Left lung (tissue), 4 donors: ENCODE measurements at regions not wholly inside any gene's neighbourhood (a gene's known extent, or its start where the extent isn't known, plus 50 kb on each side); places are given as distances from the start of the nearest gene placed in this dataset.
"Not testable (repeated sequence)": the region's sequence is repeated elsewhere in the genome, so short reads cannot be mapped to it uniquely, and the experiment has no call there.

Experiments used
- ATAC-seq: fragments of 200-7000 bp; cut with Tn5 transposase; one replicate; pipeline ENCODE4 v1.9.1; 2020; ENCODE audit warnings: moderate library complexity
- DNase-seq, 4 donors: peaks; one replicate each; pipeline ENCODE4 v3.0.0-alpha.2; 2013 to 2020
- H3K27ac ChIP-seq, 2 donors: fragments of 200-600 bp; sonication (generic) in 1 of 2; one replicate each; pipeline versions ENCODE4 v1.5.0 to v1.8.0; 2020 to 2021
- H3K27me3 ChIP-seq, 2 donors: fragments of 200-600 bp; sonication (generic) in 1 of 2; one replicate each; pipeline versions ENCODE4 v1.5.0 to v1.8.0; 2020 to 2021
- H3K36me3 ChIP-seq, 2 donors: fragments of 200-600 bp; sonication (generic) in 1 of 2; one replicate each; pipeline versions ENCODE4 v1.5.0 to v1.8.0; 2020 to 2021
- H3K4me1 ChIP-seq, 2 donors: fragments of 200-600 bp; one replicate each; pipeline ENCODE4 v1.8.0; 2021
- H3K4me3 ChIP-seq, 2 donors: fragments of 200-600 bp; sonication (generic) in 1 of 2; one replicate each; pipeline versions ENCODE4 v1.5.0 to v1.8.0; 2020 to 2021; ENCODE audit warnings: mild to moderate bottlenecking in 1 of 2
- H3K9me3 ChIP-seq, 2 donors: fragments of 200-600 bp; sonication (generic) in 1 of 2; one replicate each; pipeline versions ENCODE4 v1.5.0 to v1.8.0; 2020 to 2021
- CTCF ChIP-seq, 2 donors: fragments of 200-600 bp; sonication (generic) in 1 of 2; IDR thresholded peaks; one replicate each; pipeline versions ENCODE4 v1.5.0 to v1.8.0; 2021; ENCODE audit warnings: antibody characterized with exemption in 2 of 2
- intact Hi-C, 2 donors: fragments of 100-400 bp; cut with DNase I; formaldehyde crosslinking; loops; one replicate each; pipeline versions ENCODE4 v1.11.2 to v1.14.2; 2022
- donor health status: DM: no; HTN: yes; CAD: no.
- donor health status: DM: no; HTN: no; CAD: no.

GRCh38 chr2:35962585-35963146 is 392.9 kb upstream of the CRIM1 start:
- no peak for ATAC-seq

GRCh38 chr2:35960596-35960995 is 395.0 kb upstream of the CRIM1 start:
- intact Hi-C loops: no loop called here

More at GRCh38 chr2:35962585-35963146, 392.9 kb upstream of the CRIM1 start:
- intact Hi-C loops: no loop called here
- no peak for DNase-seq
- no peaks in the 10 kb centered on the region for H3K36me3 ChIP-seq
- H3K4me1 ChIP-seq: no peaks in the 10 kb centered on the region
- H3K4me3 ChIP-seq: no peak overlapping the region
- H3K27ac ChIP-seq: no peak overlapping the region
- H3K27me3 ChIP-seq: no peaks in the 10 kb centered on the region
- no peak for TF ChIP-seq CTCF (IDR thresholded peaks at IDR 0.05)
- H3K9me3 ChIP-seq: peaks cover 0 to 12% of the 10 kb centered on the region in 2 donors

GRCh38 chr2:35957053-35957452 is 398.5 kb upstream of the CRIM1 start:
- H3K4me3 ChIP-seq, intact Hi-C loops, DNase-seq, H3K27me3 ChIP-seq, H3K27ac ChIP-seq, H3K4me1 ChIP-seq, ATAC-seq, H3K36me3 ChIP-seq: not testable (repeated sequence)
- H3K9me3 ChIP-seq: peaks cover 0 to 12% of the 10 kb centered on the region in 2 donors

More at GRCh38 chr2:35960596-35960995, 395.0 kb upstream of the CRIM1 start:
- no peak for DNase-seq
- Histone ChIP-seq H3K27me3 (no peaks in the 10 kb centered on the region), H3K36me3 (no peaks in the 10 kb centered on the region), H3K4me3 (no peak overlapping the region), H3K9me3 (peaks cover 0 to 12% of the 10 kb centered on the region in 2 donors), H3K4me1 (no peaks in the 10 kb centered on the region), H3K27ac (no peak overlapping the region)
- TF ChIP-seq CTCF (IDR thresholded peaks at IDR 0.05): no peak
- ATAC-seq: no peak

- Histone ChIP-seq H3K36me3 (no peaks in the 10 kb centered on the region), H3K27me3 (no peaks in the 10 kb centered on the region), H3K4me3 (no peak overlapping the region), H3K4me1 (no peaks in the 10 kb centered on the region), H3K27ac (no peak overlapping the region), H3K9me3 (no peaks in the 10 kb centered on the region)
- intact Hi-C loops: no loop called here
- ATAC-seq (no peak), DNase-seq (peak in 1 of 4 donors; percentile 9)
- TF ChIP-seq CTCF (IDR thresholded peaks at IDR 0.05): no peak
These were observed 409.1 kb upstream of the CRIM1 start for GRCh38 chr2:35946478-35946877.

GRCh38 chr2:35938838-35939237 is 416.7 kb upstream of the CRIM1 start:
- Histone ChIP-seq H3K4me1 (no peaks in the 10 kb centered on the region), H3K27ac (no peak overlapping the region), H3K9me3 (no peaks in the 10 kb centered on the region), H3K4me3 (no peak overlapping the region), H3K27me3 (no peaks in the 10 kb centered on the region), H3K36me3 (no peaks in the 10 kb centered on the region)
- intact Hi-C loops: no loop called here
- ATAC-seq (peak; percentile 50), DNase-seq (peak in 1 of 4 donors; percentile 23)
- no peak for TF ChIP-seq CTCF (IDR thresholded peaks at IDR 0.05)

- no peaks in the 10 kb centered on the region for H3K4me1 ChIP-seq
- H3K36me3 ChIP-seq: no peaks in the 10 kb centered on the region
- DNase-seq (no peak), ATAC-seq (no peak)
- intact Hi-C loops: no loop called here
- no peak overlapping the region for H3K27ac ChIP-seq
- no peaks in the 10 kb centered on the region for H3K9me3 ChIP-seq
- no peak overlapping the region for H3K4me3 ChIP-seq
- no peak for TF ChIP-seq CTCF (IDR thresholded peaks at IDR 0.05)
- H3K27me3 ChIP-seq: no peaks in the 10 kb centered on the region
These were observed 422.5 kb upstream of the CRIM1 start for GRCh38 chr2:35933031-35933430.
